K562 (cell line): ENCODE measurements at regions not wholly inside any gene's neighbourhood (a gene's known extent, or its start where the extent isn't known, plus 50 kb on each side); places are given as distances from the start of the nearest gene placed in this dataset.

Experiments used
- E2F3 ChIP-seq: fragments of 250-450 bp; sonication (Bioruptor Pico); IDR thresholded peaks from 2 replicates; pipeline ENCODE4 v1.4.0; 2020; ENCODE audit warnings: mild to moderate bottlenecking
- HCFC1 ChIP-seq: IDR thresholded peaks from 2 replicates; pipeline ENCODE4 v1.6.1; 2012; ENCODE audit warnings: low read depth, low read length, improper control_type of control experiment
- POU5F1 ChIP-seq: fragments of 150-350 bp; IDR thresholded peaks from 2 replicates; pipeline ENCODE4 v1.6.1; 2014; ENCODE audit warnings: borderline replicate concordance, low read length, low read depth, mild to moderate bottlenecking; ENCODE audit not compliant: partially characterized antibody
- U2AF2 ChIP-seq: fragments of 200-400 bp; formaldehyde crosslinking; optimal IDR thresholded peaks from 2 replicates; pipeline ENCODE3; 2017; ENCODE audit warnings: low read depth, mild to moderate bottlenecking, low read length
- ZNF695 ChIP-seq: fragments of 450-650 bp; formaldehyde crosslinking; IDR thresholded peaks from 2 replicates; pipeline ENCODE4 v1.4.0; 2020; ENCODE audit warnings: mild to moderate bottlenecking, moderate library complexity
- TF ChIP-seq, protein P1 (sequence below): IDR thresholded peaks from 2 replicates; pipeline ENCODE4 v1.6.1; 2014; ENCODE audit warnings: antibody characterized with exemption
- TF ChIP-seq, protein P2 (sequence below): sonication (generic); formaldehyde crosslinking; IDR thresholded peaks from 2 replicates; pipeline ENCODE4 v1.8.0; 2022; ENCODE audit warnings: mild to moderate bottlenecking, missing genetic modification reagents
- TF ChIP-seq, protein P3 (sequence below): fragments of 450-650 bp; formaldehyde crosslinking; IDR thresholded peaks from 2 replicates; pipeline ENCODE4 v1.4.0; 2022; ENCODE audit warnings: missing genetic modification characterization
- TF ChIP-seq, protein P4 (sequence below), 2 experiments: IDR thresholded peaks in 1 of 2; conservative IDR thresholded peaks in 1 of 2; 2 replicates each; pipeline ENCODE4 v1.6.1; 2016; ENCODE audit warnings: low read depth in 2 of 2, mild to moderate bottlenecking in 1 of 2, missing compliant biosample characterization in 1 of 2, missing genetic modification characterization in 1 of 2, moderate library complexity in 1 of 2

DNA sequence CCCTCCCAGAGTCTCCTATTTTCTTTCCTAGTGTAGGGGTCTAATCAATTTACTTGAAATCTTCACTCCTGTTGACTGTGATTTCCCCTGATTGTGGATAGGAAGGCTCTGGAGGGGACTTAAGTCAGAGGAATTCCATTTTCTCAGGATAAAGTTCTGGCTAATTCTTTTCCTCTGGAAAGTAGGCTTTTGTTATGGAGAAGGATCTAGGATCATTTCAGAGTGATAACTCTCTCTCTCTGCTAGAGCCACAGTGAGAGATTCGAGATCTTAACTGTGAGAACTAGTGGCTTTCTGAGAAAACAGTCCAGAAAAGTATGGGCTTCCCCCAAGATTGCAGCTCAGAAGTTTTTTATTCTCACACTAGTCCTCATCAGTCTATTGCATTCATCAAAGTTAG, 163.9 kb upstream of the TFPI start (continued):
- TF ChIP-seq POU5F1: no peak
- no peak for TF ChIP-seq ZNF695 (CRISPR knock-in tag)
- no peak for TF ChIP-seq E2F3 (CRISPR knock-in tag)
- TF ChIP-seq, protein P1, sequence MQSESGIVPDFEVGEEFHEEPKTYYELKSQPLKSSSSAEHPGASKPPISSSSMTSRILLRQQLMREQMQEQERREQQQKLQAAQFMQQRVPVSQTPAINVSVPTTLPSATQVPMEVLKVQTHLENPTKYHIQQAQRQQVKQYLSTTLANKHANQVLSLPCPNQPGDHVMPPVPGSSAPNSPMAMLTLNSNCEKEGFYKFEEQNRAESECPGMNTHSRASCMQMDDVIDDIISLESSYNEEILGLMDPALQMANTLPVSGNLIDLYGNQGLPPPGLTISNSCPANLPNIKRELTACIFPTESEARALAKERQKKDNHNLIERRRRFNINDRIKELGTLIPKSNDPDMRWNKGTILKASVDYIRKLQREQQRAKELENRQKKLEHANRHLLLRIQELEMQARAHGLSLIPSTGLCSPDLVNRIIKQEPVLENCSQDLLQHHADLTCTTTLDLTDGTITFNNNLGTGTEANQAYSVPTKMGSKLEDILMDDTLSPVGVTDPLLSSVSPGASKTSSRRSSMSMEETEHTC: no peak
- TF ChIP-seq, protein P2, sequence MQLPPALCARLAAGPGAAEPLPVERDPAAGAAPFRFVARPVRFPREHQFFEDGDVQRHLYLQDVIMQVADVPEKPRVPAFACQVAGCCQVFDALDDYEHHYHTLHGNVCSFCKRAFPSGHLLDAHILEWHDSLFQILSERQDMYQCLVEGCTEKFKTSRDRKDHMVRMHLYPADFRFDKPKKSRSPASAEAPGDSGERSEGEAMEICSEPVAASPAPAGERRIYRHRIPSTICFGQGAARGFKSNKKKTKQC (CRISPR knock-in tag): no peak
- TF ChIP-seq U2AF2: no peak
- TF ChIP-seq, protein P3, sequence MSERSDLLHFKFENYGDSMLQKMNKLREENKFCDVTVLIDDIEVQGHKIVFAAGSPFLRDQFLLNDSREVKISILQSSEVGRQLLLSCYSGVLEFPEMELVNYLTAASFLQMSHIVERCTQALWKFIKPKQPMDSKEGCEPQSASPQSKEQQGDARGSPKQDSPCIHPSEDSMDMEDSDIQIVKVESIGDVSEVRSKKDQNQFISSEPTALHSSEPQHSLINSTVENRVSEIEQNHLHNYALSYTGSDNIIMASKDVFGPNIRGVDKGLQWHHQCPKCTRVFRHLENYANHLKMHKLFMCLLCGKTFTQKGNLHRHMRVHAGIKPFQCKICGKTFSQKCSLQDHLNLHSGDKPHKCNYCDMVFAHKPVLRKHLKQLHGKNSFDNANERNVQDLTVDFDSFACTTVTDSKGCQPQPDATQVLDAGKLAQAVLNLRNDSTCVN (CRISPR knock-in tag): no peak
- no peak for TF ChIP-seq HCFC1
- TF ChIP-seq, protein P4, sequence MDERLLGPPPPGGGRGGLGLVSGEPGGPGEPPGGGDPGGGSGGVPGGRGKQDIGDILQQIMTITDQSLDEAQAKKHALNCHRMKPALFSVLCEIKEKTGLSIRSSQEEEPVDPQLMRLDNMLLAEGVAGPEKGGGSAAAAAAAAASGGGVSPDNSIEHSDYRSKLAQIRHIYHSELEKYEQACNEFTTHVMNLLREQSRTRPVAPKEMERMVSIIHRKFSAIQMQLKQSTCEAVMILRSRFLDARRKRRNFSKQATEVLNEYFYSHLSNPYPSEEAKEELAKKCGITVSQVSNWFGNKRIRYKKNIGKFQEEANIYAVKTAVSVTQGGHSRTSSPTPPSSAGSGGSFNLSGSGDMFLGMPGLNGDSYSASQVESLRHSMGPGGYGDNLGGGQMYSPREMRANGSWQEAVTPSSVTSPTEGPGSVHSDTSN (CRISPR knock-in tag; IDR thresholded peaks at IDR 0.05; ENCODE audit: low read depth): no peak
- TF ChIP-seq, protein P4 (tag; conservative IDR thresholded peaks at IDR 0.05; ENCODE audit: low read depth): no peak
- TF ChIP-seq, all 486 proteins: peak for 0
